ENCODE measurements at regions not wholly inside any gene's neighbourhood (a gene's known extent, or its start where the extent isn't known, plus 50 kb on each side); places are given as distances from the start of the nearest gene placed in this dataset.

DNA sequence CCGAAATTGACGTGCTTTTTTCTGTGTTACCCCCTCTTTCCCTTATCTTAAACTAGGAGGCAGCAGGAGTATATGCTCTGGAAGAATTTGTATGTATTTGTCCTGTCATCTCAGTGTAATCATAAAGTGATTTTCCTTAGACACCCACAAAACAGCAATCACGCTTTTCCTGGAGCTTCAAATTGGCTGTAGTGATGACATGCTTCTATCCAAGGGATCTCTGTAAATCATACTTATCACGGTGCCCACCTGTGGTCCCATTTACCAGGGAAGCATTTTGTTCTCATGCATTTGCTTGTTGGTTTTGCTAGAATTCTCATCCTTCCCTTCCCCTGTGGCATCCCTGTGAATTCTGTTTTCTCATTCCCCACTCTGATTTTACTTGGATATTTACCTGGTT, 220.8 kb upstream of the THUMPD2 start (continued):
- no peak for TF ChIP-seq EZH2phosphoT487 (IDR thresholded peaks at IDR 0.05; ENCODE audit: unreplicated experiment)
- TF ChIP-seq CREB1 (CRISPR knock-in tag; IDR thresholded peaks at IDR 0.05; ENCODE audit: low read depth), result no peak
- no peak for TF ChIP-seq ZNF331 (CRISPR knock-in tag; IDR thresholded peaks at IDR 0.05; ENCODE audit: low read depth)

DNA sequence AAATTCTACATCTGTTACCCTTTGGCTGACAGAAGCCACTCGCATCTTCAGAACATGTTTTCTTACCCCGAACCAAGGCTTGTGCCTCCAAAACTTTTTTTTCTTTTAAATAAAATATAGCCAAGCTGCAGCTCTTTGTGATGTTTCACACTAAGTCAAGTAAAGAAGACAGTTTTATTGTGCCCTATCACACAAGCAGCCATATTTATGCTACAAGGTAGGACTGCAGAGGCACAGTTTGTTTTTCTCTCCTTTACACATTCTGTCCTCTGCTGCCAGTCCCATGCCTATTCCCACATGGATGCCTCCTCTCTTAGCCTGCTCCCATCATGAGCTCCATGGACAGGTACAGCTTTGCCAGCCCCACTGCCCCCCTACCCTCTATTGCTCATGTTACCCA, 219.6 kb upstream of the THUMPD2 start:
- Mint-ChIP-seq H3K27me3 (ENCODE audit: insufficient read depth, low read depth, poor library complexity) (no peaks in the 10 kb centered on the region), H3K9me3 (no peaks in the 10 kb centered on the region), H3K4me1 (no peaks in the 10 kb centered on the region; the same call in 2 of the 3 replicates), H3K36me3 (ENCODE audit: low read depth) (no peaks in the 10 kb centered on the region), H3K4me3 (no peak overlapping the region), H3K27ac (no peak overlapping the region)
- no peak for ATAC-seq
- no peak overlapping the region for H2AFZ ChIP-seq
- DNase-seq (ENCODE audit: low spot score), result no peak
- H3F3A ChIP-seq (replicated peaks; ENCODE audit: low read depth), result no peaks in the 10 kb centered on the region
- H3K79me2 ChIP-seq (replicated peaks; ENCODE audit: insufficient read depth), result no peaks in the 10 kb centered on the region
- H4K20me1 ChIP-seq (replicated peaks; ENCODE audit: insufficient read depth), result no peaks in the 10 kb centered on the region
- no peaks in the 10 kb centered on the region for H3K27me3 ChIP-seq (ENCODE audit: insufficient read depth)
- H3K9me2 ChIP-seq (ENCODE audit: insufficient read depth), result no peaks in the 10 kb centered on the region
- H3K36me3 ChIP-seq (ENCODE audit: insufficient read depth), result no peaks in the 10 kb centered on the region
- H3K4me3 ChIP-seq, result no peak overlapping the region
- TF ChIP-seq, protein P1, sequence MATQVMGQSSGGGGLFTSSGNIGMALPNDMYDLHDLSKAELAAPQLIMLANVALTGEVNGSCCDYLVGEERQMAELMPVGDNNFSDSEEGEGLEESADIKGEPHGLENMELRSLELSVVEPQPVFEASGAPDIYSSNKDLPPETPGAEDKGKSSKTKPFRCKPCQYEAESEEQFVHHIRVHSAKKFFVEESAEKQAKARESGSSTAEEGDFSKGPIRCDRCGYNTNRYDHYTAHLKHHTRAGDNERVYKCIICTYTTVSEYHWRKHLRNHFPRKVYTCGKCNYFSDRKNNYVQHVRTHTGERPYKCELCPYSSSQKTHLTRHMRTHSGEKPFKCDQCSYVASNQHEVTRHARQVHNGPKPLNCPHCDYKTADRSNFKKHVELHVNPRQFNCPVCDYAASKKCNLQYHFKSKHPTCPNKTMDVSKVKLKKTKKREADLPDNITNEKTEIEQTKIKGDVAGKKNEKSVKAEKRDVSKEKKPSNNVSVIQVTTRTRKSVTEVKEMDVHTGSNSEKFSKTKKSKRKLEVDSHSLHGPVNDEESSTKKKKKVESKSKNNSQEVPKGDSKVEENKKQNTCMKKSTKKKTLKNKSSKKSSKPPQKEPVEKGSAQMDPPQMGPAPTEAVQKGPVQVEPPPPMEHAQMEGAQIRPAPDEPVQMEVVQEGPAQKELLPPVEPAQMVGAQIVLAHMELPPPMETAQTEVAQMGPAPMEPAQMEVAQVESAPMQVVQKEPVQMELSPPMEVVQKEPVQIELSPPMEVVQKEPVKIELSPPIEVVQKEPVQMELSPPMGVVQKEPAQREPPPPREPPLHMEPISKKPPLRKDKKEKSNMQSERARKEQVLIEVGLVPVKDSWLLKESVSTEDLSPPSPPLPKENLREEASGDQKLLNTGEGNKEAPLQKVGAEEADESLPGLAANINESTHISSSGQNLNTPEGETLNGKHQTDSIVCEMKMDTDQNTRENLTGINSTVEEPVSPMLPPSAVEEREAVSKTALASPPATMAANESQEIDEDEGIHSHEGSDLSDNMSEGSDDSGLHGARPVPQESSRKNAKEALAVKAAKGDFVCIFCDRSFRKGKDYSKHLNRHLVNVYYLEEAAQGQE (IDR thresholded peaks at IDR 0.05; ENCODE audit: unreplicated experiment), result no peak
- TF ChIP-seq ZNF114 (CRISPR knock-in tag; IDR thresholded peaks at IDR 0.05), result no peak
- no peak for TF ChIP-seq EZH2phosphoT487 (IDR thresholded peaks at IDR 0.05; ENCODE audit: unreplicated experiment)
- TF ChIP-seq, protein P2, sequence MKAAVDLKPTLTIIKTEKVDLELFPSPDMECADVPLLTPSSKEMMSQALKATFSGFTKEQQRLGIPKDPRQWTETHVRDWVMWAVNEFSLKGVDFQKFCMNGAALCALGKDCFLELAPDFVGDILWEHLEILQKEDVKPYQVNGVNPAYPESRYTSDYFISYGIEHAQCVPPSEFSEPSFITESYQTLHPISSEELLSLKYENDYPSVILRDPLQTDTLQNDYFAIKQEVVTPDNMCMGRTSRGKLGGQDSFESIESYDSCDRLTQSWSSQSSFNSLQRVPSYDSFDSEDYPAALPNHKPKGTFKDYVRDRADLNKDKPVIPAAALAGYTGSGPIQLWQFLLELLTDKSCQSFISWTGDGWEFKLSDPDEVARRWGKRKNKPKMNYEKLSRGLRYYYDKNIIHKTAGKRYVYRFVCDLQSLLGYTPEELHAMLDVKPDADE (IDR thresholded peaks at IDR 0.05), result no peak
- TF ChIP-seq, protein P3, sequence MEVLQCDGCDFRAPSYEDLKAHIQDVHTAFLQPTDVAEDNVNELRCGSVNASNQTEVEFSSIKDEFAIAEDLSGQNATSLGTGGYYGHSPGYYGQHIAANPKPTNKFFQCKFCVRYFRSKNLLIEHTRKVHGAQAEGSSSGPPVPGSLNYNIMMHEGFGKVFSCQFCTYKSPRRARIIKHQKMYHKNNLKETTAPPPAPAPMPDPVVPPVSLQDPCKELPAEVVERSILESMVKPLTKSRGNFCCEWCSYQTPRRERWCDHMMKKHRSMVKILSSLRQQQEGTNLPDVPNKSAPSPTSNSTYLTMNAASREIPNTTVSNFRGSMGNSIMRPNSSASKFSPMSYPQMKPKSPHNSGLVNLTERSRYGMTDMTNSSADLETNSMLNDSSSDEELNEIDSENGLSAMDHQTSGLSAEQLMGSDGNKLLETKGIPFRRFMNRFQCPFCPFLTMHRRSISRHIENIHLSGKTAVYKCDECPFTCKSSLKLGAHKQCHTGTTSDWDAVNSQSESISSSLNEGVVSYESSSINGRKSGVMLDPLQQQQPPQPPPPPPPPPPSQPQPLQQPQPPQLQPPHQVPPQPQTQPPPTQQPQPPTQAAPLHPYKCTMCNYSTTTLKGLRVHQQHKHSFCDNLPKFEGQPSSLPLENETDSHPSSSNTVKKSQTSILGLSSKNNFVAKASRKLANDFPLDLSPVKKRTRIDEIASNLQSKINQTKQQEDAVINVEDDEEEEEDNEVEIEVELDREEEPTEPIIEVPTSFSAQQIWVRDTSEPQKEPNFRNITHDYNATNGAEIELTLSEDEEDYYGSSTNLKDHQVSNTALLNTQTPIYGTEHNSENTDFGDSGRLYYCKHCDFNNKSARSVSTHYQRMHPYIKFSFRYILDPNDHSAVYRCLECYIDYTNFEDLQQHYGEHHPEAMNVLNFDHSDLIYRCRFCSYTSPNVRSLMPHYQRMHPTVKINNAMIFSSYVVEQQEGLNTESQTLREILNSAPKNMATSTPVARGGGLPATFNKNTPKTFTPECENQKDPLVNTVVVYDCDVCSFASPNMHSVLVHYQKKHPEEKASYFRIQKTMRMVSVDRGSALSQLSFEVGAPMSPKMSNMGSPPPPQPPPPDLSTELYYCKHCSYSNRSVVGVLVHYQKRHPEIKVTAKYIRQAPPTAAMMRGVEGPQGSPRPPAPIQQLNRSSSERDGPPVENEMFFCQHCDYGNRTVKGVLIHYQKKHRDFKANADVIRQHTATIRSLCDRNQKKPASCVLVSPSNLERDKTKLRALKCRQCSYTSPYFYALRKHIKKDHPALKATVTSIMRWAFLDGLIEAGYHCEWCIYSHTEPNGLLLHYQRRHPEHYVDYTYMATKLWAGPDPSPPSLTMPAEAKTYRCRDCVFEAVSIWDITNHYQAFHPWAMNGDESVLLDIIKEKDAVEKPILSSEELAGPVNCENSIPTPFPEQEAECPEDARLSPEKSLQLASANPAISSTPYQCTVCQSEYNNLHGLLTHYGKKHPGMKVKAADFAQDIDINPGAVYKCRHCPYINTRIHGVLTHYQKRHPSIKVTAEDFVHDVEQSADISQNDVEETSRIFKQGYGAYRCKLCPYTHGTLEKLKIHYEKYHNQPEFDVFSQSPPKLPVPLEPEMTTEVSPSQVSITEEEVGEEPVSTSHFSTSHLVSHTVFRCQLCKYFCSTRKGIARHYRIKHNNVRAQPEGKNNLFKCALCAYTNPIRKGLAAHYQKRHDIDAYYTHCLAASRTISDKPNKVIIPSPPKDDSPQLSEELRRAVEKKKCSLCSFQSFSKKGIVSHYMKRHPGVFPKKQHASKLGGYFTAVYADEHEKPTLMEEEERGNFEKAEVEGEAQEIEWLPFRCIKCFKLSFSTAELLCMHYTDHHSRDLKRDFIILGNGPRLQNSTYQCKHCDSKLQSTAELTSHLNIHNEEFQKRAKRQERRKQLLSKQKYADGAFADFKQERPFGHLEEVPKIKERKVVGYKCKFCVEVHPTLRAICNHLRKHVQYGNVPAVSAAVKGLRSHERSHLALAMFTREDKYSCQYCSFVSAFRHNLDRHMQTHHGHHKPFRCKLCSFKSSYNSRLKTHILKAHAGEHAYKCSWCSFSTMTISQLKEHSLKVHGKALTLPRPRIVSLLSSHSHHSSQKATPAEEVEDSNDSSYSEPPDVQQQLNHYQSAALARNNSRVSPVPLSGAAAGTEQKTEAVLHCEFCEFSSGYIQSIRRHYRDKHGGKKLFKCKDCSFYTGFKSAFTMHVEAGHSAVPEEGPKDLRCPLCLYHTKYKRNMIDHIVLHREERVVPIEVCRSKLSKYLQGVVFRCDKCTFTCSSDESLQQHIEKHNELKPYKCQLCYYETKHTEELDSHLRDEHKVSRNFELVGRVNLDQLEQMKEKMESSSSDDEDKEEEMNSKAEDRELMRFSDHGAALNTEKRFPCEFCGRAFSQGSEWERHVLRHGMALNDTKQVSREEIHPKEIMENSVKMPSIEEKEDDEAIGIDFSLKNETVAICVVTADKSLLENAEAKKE (CRISPR knock-in tag; IDR thresholded peaks at IDR 0.05), result no peak
- TF ChIP-seq ZNF331 (CRISPR knock-in tag; IDR thresholded peaks at IDR 0.05; ENCODE audit: low read depth), result no peak
- TF ChIP-seq, protein P4, sequence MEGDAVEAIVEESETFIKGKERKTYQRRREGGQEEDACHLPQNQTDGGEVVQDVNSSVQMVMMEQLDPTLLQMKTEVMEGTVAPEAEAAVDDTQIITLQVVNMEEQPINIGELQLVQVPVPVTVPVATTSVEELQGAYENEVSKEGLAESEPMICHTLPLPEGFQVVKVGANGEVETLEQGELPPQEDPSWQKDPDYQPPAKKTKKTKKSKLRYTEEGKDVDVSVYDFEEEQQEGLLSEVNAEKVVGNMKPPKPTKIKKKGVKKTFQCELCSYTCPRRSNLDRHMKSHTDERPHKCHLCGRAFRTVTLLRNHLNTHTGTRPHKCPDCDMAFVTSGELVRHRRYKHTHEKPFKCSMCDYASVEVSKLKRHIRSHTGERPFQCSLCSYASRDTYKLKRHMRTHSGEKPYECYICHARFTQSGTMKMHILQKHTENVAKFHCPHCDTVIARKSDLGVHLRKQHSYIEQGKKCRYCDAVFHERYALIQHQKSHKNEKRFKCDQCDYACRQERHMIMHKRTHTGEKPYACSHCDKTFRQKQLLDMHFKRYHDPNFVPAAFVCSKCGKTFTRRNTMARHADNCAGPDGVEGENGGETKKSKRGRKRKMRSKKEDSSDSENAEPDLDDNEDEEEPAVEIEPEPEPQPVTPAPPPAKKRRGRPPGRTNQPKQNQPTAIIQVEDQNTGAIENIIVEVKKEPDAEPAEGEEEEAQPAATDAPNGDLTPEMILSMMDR (conservative IDR thresholded peaks at IDR 0.05; ENCODE audit: low read depth in 2 of 2), result no peak
- TF ChIP-seq JUNB (IDR thresholded peaks at IDR 0.05; ENCODE audit: unreplicated experiment), result no peak
- no peak for TF ChIP-seq STAT1 (IDR thresholded peaks at IDR 0.05; ENCODE audit: unreplicated experiment)
- H3K27ac ChIP-seq (ENCODE audit: low read depth), result no peak overlapping the region
- no peaks in the 10 kb centered on the region for H3K4me1 ChIP-seq (ENCODE audit: insufficient read depth)
- no peak overlapping the region for H3K4me2 ChIP-seq

Data from GM23338 (cell line).